PC-3 (cell line): ENCODE measurements at regions not wholly inside any gene's neighbourhood (a gene's known extent, or its start where the extent isn't known, plus 50 kb on each side); places are given as distances from the start of the nearest gene placed in this dataset.

ENCODE experiments used
- ATAC-seq: fragments of 200-7000 bp; cut with Tn5 transposase; 2 replicates; pipeline ENCODE4 v1.9.1; 2020; ENCODE audit warnings: mild to moderate bottlenecking, moderate library complexity
- BruUV-seq: library from RNA; stranded (reverse); fragments of 400-500 nt; replicated peaks from 2 replicates; lab custom pipeline; 2021; lab: Mats Ljungman, UMichigan
- CTCF ChIA-PET: fragments of 300-600 bp; sonication (Branson Sonifier 250); formaldehyde crosslinking; loops from one replicate; lab custom pipeline; 2022; ENCODE audit warnings: antibody characterized with exemption; lab: Charles Lee
- POLR2A ChIA-PET: fragments of 300-600 bp; sonication (Branson Sonifier 250); formaldehyde crosslinking; loops from one replicate; lab custom pipeline; 2022; ENCODE audit warnings: antibody characterized with exemption; ENCODE audit not compliant: unreplicated experiment; lab: Charles Lee
- DNase-seq: peaks from one replicate; pipeline ENCODE4 v3.0.0-alpha.2; 2015
- H2AFZ ChIP-seq: fragments of 300-600 bp; sonication (generic); 2 replicates; pipeline ENCODE4 v1.6.0; 2016; ENCODE audit warnings: antibody characterized with exemption, low read length
- H3F3A ChIP-seq: fragments of 300-600 bp; sonication (generic); one replicate; pipeline ENCODE4 v1.6.0; 2017; ENCODE audit warnings: antibody characterized with exemption, low read length, control low read depth, mild to moderate bottlenecking; ENCODE audit not compliant: unreplicated experiment
- H3K27ac ChIP-seq: fragments of 300-600 bp; sonication (generic); 2 replicates; pipeline ENCODE4 v1.5.1; 2016; ENCODE audit warnings: mild to moderate bottlenecking, low read length
- H3K27me3 ChIP-seq: fragments of 300-600 bp; sonication (generic); 2 replicates; pipeline ENCODE4 v1.6.1; 2016; ENCODE audit warnings: low read length, mixed read lengths
- H3K36me3 ChIP-seq: fragments of 300-600 bp; sonication (generic); 2 replicates; pipeline ENCODE4 v1.6.1; 2016; ENCODE audit warnings: low read depth, mixed run types, low read length, mixed read lengths
- H3K4me1 ChIP-seq: fragments of 300-600 bp; sonication (generic); 2 replicates; pipeline ENCODE4 v1.5.1; 2016; ENCODE audit warnings: low read length; ENCODE audit not compliant: insufficient read depth
- H3K4me2 ChIP-seq: fragments of 300-600 bp; sonication (generic); 2 replicates; pipeline ENCODE4 v1.6.0; 2016; ENCODE audit warnings: low read length
- H3K4me3 ChIP-seq: fragments of 300-600 bp; sonication (generic); 2 replicates; pipeline ENCODE4 v1.5.1; 2016; ENCODE audit warnings: mild to moderate bottlenecking, low read length, mixed read lengths
- H3K79me2 ChIP-seq: fragments of 300-600 bp; sonication (generic); 2 replicates; pipeline ENCODE4 v1.6.1; 2017; ENCODE audit warnings: low read length, mixed read lengths
- H3K9ac ChIP-seq: fragments of 300-600 bp; sonication (generic); 2 replicates; pipeline ENCODE4 v1.6.0; 2016; ENCODE audit warnings: mild to moderate bottlenecking, low read length
- H3K9me2 ChIP-seq: fragments of 300-600 bp; sonication (generic); replicated peaks from 2 replicates; pipeline ENCODE4 v1.6.1; 2016; ENCODE audit warnings: mixed run types, low read length, mixed read lengths
- H3K9me3 ChIP-seq: fragments of 300-600 bp; sonication (generic); 2 replicates; pipeline ENCODE4 v1.6.1; 2016; ENCODE audit warnings: low read length, mixed read lengths
- H4K20me1 ChIP-seq: fragments of 300-600 bp; sonication (generic); 2 replicates; pipeline ENCODE4 v1.6.1; 2016; ENCODE audit warnings: low read length, mixed read lengths
- CTCF ChIP-seq: fragments of 300-600 bp; sonication (generic); conservative IDR thresholded peaks from 2 replicates; pipeline ENCODE4 v1.5.1; 2017; ENCODE audit warnings: antibody characterized with exemption, low read depth, mild to moderate bottlenecking, low read length
- EZH2 ChIP-seq: fragments of 300-600 bp; sonication (generic); IDR thresholded peaks from one replicate; pipeline ENCODE4 v1.6.1; 2017; ENCODE audit warnings: antibody characterized with exemption, mild to moderate bottlenecking, low read length; ENCODE audit not compliant: unreplicated experiment
- EZH2phosphoT487 ChIP-seq: fragments of 300-600 bp; sonication (generic); IDR thresholded peaks from 2 replicates; pipeline ENCODE4 v1.6.1; 2018; ENCODE audit warnings: mild to moderate bottlenecking, antibody characterized with exemption, low read length, borderline replicate concordance
- intact Hi-C: fragments of 100-400 bp; cut with micrococcal nuclease; formaldehyde crosslinking; loops from 2 replicates; pipeline ENCODE4 v1.9.0; 2023

GRCh38 chr5:68026092-68026885 is 189.3 kb upstream of the PIK3R1 start:
- H3K27me3 ChIP-seq: no peaks in the 10 kb centered on the region
- no peaks in the 10 kb centered on the region for H3K36me3 ChIP-seq
- ATAC-seq: no peak
- no peak overlapping the region for H3K27ac ChIP-seq
- H3K4me3 ChIP-seq: no peak overlapping the region
- H3K79me2 ChIP-seq: no peaks in the 10 kb centered on the region
- no peak for DNase-seq
- ChIA-PET POLR2A (no interaction called here), CTCF (no interaction called here)
- H3K9me2 ChIP-seq: no peaks in the 10 kb centered on the region
- no peak overlapping the region for H3K4me2 ChIP-seq
- no peaks in the 10 kb centered on the region for H4K20me1 ChIP-seq
- H3K4me1 ChIP-seq: no peaks in the 10 kb centered on the region
- BruUV-seq: no TSS peak
- intact Hi-C loops: no loop called here
- no peak overlapping the region for H2AFZ ChIP-seq
- H3K9me3 ChIP-seq: no peaks in the 10 kb centered on the region
- H3K9ac ChIP-seq: no peak overlapping the region
- no peaks in the 10 kb centered on the region for H3F3A ChIP-seq
- no peak for TF ChIP-seq EZH2
- no peak for TF ChIP-seq CTCF
- TF ChIP-seq EZH2phosphoT487: no peak

GRCh38 chr5:68024426-68024825 is 191.1 kb upstream of the PIK3R1 start:
- Histone ChIP-seq H3K4me3 (no peak overlapping the region), H3K79me2 (no peaks in the 10 kb centered on the region), H3K36me3 (no peaks in the 10 kb centered on the region), H3K9me2 (no peaks in the 10 kb centered on the region), H3K9me3 (no peaks in the 10 kb centered on the region), H4K20me1 (no peaks in the 10 kb centered on the region), H3K27ac (no peak overlapping the region), H3F3A (no peaks in the 10 kb centered on the region), H3K9ac (no peak overlapping the region), H3K4me1 (no peaks in the 10 kb centered on the region), H3K4me2 (no peak overlapping the region), H2AFZ (no peak overlapping the region), H3K27me3 (no peaks in the 10 kb centered on the region)
- DNase-seq (no peak), ATAC-seq (no peak)
- BruUV-seq: no TSS peak
- ChIA-PET CTCF (no interaction called here), POLR2A (no interaction called here)
- no peak for TF ChIP-seq EZH2
- no peak for TF ChIP-seq CTCF
- no peak for TF ChIP-seq EZH2phosphoT487
- intact Hi-C loops: no loop called here

- Histone ChIP-seq H3K36me3 (no peaks in the 10 kb centered on the region), H3K27ac (no peak overlapping the region), H3K9ac (no peak overlapping the region), H2AFZ (no peak overlapping the region), H3K4me2 (no peak overlapping the region), H3K9me3 (no peaks in the 10 kb centered on the region), H3K79me2 (no peaks in the 10 kb centered on the region), H3K9me2 (no peaks in the 10 kb centered on the region), H3K27me3 (no peaks in the 10 kb centered on the region), H3K4me1 (no peaks in the 10 kb centered on the region), H3F3A (no peaks in the 10 kb centered on the region), H3K4me3 (no peak overlapping the region), H4K20me1 (no peaks in the 10 kb centered on the region)
- ChIA-PET CTCF (no interaction called here), POLR2A (no interaction called here)
- ATAC-seq (no peak), DNase-seq (no peak)
- intact Hi-C loops: no loop called here
- TF ChIP-seq EZH2: no peak
- TF ChIP-seq EZH2phosphoT487: no peak
- no peak for TF ChIP-seq CTCF
- no TSS peak for BruUV-seq
Observed at GRCh38 chr5:68021916-68022315, 193.6 kb upstream of the PIK3R1 start.
